GM19351 (cell line): ENCODE measurements at regions not wholly inside any gene's neighbourhood (a gene's known extent, or its start where the extent isn't known, plus 50 kb on each side); places are given as distances from the start of the nearest gene placed in this dataset.

ENCODE experiments used
- ATAC-seq: cut with Tn5 transposase; IDR thresholded peaks from one replicate; pipeline ENCODE4 v1.9.1; 2021; ENCODE audit warnings: mild to moderate bottlenecking, moderate library complexity; ENCODE audit not compliant: unreplicated experiment

GRCh38 chr11:56932572-56933220, 56.0 kb upstream of the OR5AK2 start:
- no peak for ATAC-seq

GRCh38 chr11:56923116-56923515, 65.6 kb upstream of the OR5AK2 start:
- no peak for ATAC-seq

DNA sequence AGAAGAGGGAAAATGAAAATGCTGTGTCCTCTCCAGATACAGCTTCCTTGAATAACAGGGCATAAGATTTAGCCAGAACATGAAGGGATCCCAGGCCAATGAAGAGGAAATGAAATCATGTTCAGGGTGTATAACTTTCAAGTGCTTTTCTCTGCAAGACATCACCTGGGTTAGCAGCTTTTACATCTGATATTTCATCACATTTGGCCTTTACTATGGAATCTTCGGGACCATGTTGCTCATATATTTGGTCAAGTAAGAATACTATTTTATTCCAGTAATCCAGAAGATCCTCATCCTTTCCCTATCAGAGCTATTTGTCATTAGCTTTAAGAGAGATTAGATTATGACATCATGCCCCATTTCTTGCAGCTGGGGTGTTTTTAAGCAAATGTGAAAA, 66.3 kb upstream of the OR5AK2 start:
- ATAC-seq = no peak

DNA sequence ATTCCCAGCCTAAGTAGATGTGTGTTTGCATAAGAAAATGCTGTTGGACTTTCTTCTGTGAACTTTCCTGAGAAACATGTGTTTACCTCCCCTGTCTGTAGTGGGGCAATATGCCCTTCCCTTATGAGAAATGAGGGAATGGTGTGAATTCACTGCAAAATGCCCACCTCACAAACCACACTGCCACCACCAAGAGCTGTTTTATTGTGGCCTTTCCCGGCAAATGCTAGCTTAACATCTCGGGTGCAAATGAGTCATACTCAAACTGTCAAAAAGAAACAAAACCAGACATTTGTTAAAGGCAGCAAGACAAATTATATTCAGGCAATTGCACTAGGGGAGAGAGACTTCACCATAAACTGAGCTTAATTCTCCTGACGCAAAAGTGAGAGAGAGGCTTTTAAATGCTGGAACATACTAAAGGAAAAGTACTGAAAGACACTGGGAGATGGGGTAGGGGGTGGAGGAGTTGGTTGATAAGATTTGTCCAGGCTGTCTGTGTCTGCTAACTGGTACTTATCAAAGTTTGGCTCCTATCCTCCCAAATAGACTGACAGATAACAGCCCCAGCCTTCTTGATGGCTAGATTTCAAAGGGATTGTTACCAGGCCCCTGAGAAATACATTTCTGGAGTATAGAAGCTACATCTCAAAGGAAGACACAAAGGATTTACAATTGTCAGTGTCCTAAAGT, 70.9 kb upstream of the OR5AK2 start:
- ATAC-seq = no peak

GRCh38 chr11:56916587-56916986, 72.1 kb upstream of the OR5AK2 start:
- no peak for ATAC-seq

- ATAC-seq = no peak
Observed at GRCh38 chr11:56916162-56916561, 72.6 kb upstream of the OR5AK2 start.

DNA sequence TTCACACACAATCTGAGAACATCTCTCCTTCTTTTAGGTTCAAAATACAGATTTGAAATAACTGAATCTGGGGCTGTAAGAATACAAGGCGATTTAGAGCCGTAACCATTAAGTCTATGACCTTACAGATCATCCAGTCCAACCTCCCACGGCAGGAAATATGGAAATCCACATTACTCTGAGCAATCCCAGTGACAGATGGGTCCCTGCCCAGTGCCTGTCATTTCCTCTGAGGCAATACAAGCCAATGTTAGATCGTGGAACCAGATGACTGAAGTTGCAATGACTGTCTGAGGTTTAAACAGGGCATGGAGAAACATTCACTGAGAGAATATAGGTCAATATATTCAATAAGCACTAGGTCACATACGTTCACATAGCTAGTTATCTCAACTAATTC, 77.4 kb upstream of the OR5AK2 start:
- no peak for ATAC-seq

DNA sequence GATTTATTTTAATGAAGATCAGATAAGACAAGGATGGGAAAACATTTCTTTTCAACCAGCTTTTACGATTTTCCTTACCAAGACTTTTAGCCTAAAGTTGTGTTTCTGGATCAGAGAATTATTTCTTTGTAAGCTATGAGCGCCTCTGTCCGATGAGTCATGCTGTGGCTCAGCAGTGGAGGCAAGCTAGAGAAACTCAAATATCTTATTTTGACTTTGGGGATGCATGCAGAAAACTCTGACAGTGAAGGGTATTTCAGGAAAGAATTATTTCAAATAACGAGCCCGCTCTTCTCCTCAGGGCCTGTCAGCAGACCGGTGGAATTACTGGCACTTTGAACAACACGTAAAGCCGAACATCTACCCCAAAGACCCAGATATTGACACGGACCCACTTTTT, 77.9 kb upstream of the OR5AK2 start:
- no peak for ATAC-seq

DNA sequence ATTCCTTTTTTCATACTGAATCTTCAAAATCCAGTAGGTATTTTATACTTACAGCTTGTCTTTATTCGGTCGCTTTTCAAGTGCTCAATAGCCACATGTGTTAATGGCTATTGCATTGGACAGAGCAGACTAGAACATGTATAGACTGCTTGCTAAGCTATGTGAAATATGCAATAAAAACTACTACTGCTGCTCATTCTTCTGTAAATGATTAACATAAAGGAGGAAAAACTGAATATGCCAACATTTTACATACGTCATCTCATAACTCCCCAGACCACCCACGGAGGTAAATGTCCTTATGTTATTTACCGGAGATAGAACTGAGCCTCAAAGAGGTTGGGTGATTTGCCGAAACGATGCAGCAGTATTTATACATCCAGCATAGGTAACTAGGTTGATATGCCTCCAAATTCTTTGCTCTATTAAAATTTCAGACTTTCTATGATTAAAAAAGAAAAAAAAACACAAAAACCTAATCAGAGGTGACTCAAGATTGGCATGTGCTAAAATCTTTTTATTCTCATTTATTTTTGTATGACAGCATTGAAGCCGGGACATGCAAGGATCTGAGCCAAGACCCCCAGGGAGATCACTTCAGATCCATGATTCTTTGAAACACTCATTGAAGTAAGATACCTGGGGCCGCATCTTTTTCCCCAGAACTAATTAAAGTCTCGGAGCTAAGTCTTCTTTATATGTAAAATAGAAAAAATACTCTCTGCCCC, 78.5 kb upstream of the OR5AK2 start:
- no peak for ATAC-seq

DNA sequence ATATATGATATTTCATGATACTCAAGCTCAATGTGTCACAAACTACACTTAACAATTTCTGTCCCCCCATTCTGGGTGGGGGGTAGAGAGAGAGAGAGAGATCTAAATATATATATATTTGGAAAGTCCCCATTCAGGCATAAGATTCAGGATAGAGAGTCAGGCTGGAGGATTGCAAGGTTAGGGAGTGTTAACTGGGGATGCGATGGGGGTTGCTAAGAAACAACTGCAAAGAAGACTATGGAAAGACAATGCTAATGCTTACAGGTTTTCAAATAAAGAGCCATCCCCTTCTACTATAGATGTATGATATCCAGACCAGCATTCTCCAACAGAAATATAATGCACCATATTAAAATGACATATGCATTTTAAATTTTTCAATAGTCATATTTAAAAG, 79.2 kb upstream of the OR5AK2 start:
- ATAC-seq = no peak

DNA sequence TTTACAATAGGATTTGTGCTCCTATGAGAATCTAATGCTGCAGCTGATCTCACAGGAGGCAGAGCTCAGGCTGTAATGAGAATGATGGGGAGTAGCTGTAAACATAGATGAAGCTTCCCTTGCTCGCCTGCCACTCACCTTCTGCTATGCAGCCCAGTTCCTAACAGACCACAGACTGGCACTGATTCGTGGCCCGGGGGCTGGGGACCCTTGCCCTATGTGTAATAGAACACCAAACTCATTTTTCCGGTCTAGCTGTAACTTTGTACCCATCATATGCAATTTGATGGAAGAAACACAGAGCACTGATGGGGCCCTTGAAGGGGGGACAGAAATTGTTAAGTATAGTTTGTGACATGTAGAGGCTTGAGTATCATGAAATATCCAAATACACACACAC, 79.6 kb upstream of the OR5AK2 start:
- no peak for ATAC-seq

- ATAC-seq = no peak
Observed at GRCh38 chr11:56906683-56907148, 82.0 kb upstream of the OR5AK2 start.

- ATAC-seq = no peak
Observed at GRCh38 chr11:56905936-56906335, 82.8 kb upstream of the OR5AK2 start.

DNA sequence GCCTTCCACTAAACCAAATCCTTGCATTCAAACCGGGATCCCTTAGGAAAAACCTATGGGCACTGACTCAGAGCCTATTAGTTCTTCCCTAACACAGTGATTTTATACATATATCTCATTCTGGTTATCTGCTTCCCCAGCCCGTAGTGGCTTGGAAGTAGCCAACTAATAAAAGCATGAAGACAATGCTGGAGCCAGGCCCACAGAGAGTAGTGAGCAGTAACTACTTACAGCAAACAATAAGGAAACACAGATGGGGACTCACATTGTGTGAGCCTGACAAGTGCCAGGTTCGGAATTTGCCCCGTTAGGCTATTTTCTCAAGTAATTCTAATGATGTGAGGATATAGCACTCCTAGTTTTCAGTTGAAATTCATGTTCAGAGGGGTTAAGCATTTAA, 83.3 kb upstream of the OR5AK2 start:
- ATAC-seq = no peak

DNA sequence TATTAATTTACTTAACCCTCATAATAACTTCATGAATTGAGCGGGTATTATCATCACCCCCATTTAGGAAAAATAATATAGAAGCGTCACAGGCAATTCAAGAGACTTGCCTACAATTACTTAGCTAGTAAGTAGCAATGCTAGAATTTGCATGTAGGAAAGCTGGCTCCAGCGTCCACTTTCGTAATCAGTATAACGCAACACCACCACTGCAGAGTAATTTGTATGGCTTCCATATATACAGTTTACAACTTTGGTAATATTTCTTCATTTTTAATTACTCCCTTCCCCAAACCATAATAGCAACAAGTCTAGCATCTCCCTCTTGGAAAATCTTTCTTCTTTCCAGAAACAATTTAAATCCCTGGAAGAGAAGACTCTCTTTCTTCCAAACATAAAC, 89.9 kb upstream of the OR5AK2 start:
- no peak for ATAC-seq

DNA sequence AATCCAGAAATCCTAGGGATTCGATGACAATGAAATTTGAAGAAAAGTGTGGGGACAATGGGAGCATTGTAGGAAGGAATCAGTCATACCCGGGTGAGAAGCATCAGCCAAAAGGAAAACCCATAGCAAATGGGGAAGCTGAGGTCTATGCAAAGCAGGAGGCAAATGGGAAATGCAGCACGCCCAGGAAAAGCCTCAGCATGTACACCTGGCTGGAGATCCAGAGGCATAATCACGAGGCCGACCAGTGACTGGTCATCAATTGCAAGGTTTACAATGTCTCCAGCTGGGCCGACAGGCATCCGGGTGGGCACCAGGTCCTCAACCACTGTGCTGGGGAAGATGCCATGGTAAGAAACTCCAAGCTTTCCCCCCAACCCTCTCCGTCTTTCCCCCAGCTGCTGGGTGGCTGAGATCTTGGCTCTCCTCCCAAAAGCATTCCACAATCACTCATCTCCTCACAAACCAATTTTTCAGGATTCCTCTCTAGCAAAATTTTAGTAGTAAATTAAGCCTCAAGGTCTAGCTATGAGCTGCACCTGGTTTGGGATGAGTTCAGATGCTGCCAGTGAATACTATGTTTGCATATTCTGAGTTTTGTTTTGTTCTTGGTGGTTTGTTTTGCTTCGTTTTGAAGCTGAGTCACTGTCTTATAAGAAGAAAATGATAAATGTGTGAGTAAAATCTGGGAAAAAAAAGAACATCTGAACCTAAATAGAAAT, 98.0 kb upstream of the OR5AK2 start:
- no peak for ATAC-seq

DNA sequence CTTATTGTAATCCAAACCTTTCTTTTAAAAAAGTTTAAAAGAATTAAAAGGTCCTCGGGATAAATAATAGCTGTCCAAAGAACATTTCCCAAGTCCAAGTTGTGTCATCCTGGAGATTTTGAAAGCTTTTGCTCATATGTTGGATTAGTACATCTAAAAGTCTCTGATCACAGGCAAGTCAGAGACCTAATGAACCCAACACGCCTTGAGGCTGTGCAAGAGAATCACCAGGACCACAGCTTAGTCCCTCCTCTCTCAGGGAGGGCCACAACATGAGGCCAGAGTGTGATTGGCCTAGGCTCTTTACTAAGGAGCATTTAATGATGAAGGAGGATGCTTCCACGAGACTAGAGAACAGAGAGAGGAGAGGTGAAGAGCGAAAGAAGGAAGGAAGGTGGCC, 98.7 kb upstream of the OR5AK2 start:
- no peak for ATAC-seq

DNA sequence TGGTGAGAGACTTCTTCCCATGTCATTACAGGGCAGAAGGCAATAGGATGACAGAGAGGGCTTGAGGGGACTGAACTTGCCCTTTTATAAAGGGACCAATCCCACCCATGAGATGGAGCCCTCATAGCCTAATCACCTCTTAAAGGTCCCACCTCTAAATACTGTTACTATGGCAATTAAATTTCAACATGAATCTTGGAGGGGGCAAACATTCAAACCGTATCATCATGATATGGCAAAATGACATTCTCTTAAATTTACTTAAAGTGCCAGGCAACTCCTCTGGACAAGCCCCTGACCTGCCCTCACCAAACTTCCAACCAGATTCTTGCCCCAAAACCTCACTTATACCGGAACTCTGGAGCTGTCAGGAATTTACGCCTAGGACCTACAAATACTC, 100.8 kb upstream of the OR5AK2 start:
- ATAC-seq = no peak

GRCh38 chr11:56886455-56886854, 102.3 kb upstream of the OR5AK2 start:
- no peak for ATAC-seq

- ATAC-seq = no peak
Observed at GRCh38 chr11:56885854-56886253, 102.9 kb upstream of the OR5AK2 start.

DNA sequence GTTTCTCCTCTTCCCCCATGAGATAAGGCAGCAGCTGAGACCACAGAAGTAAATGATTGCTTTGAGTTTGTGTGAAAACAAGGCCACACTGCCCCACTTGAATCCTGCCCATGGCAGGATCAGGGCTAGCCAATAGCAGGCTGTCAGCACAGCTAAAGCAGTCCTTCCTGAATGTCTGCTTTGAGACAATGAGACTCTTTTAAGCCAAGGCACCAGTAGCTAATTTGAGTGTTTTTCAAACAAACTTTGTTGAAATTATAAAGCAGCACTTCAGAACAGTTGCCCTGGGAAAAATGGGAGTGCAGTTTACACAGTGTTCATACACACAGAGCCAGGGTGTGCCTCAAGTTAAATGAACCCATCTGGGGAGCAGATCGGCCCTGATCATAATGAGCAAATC, 103.5 kb upstream of the OR5AK2 start:
- no peak for ATAC-seq
